Ovary (tissue), 3 donors: ENCODE measurements at regions not wholly inside any gene's neighbourhood (a gene's known extent, or its start where the extent isn't known, plus 50 kb on each side); places are given as distances from the start of the nearest gene placed in this dataset.

Experiments used
- POLR2A ChIP-seq: fragments of 450-650 bp; IDR thresholded peaks from one replicate; pipeline ENCODE4 v1.6.1; 2017; ENCODE audit warnings: antibody characterized with exemption, mild to moderate bottlenecking, moderate library complexity
- TF ChIP-seq, protein P1 (sequence below), 3 donors: fragments of 450-650 bp in 2 of 3; fragments of 200-600 bp in 1 of 3; IDR thresholded peaks; one replicate each; pipeline versions ENCODE4 v1.5.1 to v1.8.0; 2016 to 2022; ENCODE audit warnings: antibody characterized with exemption in 3 of 3, mild to moderate bottlenecking in 1 of 3
- donor health status: DM: no; HTN: no; CAD: no.

DNA sequence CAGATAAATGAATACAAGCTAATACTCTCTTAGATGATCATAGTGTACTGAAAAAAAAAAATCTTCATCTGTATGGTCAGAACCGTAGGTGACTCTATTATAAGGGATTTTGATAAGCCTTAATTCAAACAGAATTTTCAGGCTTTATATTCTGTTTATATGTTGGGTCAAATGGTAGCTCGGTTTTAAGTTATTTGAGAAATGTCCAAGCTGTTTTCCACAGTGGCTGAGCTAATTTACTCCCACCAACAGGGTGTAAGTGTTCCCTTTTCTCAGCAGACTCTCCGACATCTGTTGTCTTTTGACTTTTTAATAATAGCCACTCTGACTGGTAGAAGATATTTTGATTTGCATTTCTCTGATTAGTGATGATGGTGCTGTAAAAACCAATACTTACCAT, 328.8 kb upstream of the MAGI2 start:
- no peak for TF ChIP-seq POLR2A
- TF ChIP-seq, protein P1, sequence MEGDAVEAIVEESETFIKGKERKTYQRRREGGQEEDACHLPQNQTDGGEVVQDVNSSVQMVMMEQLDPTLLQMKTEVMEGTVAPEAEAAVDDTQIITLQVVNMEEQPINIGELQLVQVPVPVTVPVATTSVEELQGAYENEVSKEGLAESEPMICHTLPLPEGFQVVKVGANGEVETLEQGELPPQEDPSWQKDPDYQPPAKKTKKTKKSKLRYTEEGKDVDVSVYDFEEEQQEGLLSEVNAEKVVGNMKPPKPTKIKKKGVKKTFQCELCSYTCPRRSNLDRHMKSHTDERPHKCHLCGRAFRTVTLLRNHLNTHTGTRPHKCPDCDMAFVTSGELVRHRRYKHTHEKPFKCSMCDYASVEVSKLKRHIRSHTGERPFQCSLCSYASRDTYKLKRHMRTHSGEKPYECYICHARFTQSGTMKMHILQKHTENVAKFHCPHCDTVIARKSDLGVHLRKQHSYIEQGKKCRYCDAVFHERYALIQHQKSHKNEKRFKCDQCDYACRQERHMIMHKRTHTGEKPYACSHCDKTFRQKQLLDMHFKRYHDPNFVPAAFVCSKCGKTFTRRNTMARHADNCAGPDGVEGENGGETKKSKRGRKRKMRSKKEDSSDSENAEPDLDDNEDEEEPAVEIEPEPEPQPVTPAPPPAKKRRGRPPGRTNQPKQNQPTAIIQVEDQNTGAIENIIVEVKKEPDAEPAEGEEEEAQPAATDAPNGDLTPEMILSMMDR (IDR thresholded peaks at IDR 0.05), result no peak
